ENCODE measurements at regions not wholly inside any gene's neighbourhood (a gene's known extent, or its start where the extent isn't known, plus 50 kb on each side); places are given as distances from the start of the nearest gene placed in this dataset.

DNA sequence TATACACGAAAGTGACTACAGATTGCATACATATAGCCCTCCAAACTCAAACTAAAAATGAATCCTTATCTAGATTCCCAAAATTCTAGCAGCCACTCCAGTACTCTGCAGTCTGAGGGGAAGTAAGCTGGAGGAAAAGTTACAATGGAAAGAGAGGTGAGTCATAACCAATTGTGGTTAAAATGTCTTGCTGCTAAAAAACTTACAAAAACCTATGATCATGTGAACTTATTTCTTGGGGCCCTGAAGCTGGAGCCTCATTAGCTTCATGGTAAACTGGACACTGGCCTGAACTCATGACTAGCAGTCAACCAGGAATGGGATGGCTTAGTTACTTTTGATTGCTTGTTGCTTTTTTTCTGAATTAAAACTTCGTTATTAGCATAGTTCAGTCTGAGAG lies 175.9 kb downstream of the SLC4A3 start:
- Mint-ChIP-seq H3K4me1 (no peaks in the 10 kb centered on the region), H3K9me3 (peaks cover 9 to 10% of the 10 kb centered on the region in 2 experiments; a peak in 4 of 5 replicates), H3K27ac (no peak overlapping the region), H3K36me3 (ENCODE audit: insufficient read depth in 1 of 3, low read depth in 3 of 3) (no peaks in the 10 kb centered on the region), H3K4me3 (no peak overlapping the region), H3K27me3 (ENCODE audit: low read depth) (no peaks in the 10 kb centered on the region; the same call in 1 of the 2 replicates)
- no peaks in the 10 kb centered on the region for H3K4me1 ChIP-seq (ENCODE audit: insufficient read depth, low read length)
- no peaks in the 10 kb centered on the region for H3K23me2 ChIP-seq (ENCODE audit: insufficient read length, low read depth, low read length, poor library complexity, severe bottlenecking)
- H2BK5ac ChIP-seq (ENCODE audit: insufficient read length, low read length): no peak overlapping the region
- WGBS (ENCODE audit: extremely low coverage, insufficient read length, low lambda C conversion rate): no CpG with 5 or more reads among the region's 2 CpGs
- no peaks in the 10 kb centered on the region for H3K9me3 ChIP-seq (ENCODE audit: control insufficient read depth, low read depth, low read length)
- H3K4me2 ChIP-seq (ENCODE audit: insufficient read depth, insufficient read length, low read length): no peak overlapping the region
- H4K8ac ChIP-seq (replicated peaks; ENCODE audit: insufficient read length, low read depth, low read length): no peak overlapping the region
- H3T11ph ChIP-seq (ENCODE audit: low read length): no peak overlapping the region
- H2BK20ac ChIP-seq (ENCODE audit: low read depth, low read length, poor library complexity, severe bottlenecking): no peak overlapping the region
- H3K14ac ChIP-seq (ENCODE audit: insufficient read depth, low read length): no peak overlapping the region
- TF ChIP-seq, protein P1, sequence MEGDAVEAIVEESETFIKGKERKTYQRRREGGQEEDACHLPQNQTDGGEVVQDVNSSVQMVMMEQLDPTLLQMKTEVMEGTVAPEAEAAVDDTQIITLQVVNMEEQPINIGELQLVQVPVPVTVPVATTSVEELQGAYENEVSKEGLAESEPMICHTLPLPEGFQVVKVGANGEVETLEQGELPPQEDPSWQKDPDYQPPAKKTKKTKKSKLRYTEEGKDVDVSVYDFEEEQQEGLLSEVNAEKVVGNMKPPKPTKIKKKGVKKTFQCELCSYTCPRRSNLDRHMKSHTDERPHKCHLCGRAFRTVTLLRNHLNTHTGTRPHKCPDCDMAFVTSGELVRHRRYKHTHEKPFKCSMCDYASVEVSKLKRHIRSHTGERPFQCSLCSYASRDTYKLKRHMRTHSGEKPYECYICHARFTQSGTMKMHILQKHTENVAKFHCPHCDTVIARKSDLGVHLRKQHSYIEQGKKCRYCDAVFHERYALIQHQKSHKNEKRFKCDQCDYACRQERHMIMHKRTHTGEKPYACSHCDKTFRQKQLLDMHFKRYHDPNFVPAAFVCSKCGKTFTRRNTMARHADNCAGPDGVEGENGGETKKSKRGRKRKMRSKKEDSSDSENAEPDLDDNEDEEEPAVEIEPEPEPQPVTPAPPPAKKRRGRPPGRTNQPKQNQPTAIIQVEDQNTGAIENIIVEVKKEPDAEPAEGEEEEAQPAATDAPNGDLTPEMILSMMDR (conservative IDR thresholded peaks at IDR 0.05): no peak
- H3K79me2 ChIP-seq (ENCODE audit: insufficient read depth, low read length): no peaks in the 10 kb centered on the region
- H2BK120ac ChIP-seq (ENCODE audit: low read depth, low read length, poor library complexity, severe bottlenecking): no peak overlapping the region
- H2BK12ac ChIP-seq (ENCODE audit: insufficient read length, low read depth, low read length): no peak overlapping the region
- H4K20me1 ChIP-seq (ENCODE audit: control insufficient read depth, insufficient read depth, insufficient read length): no peaks in the 10 kb centered on the region
- H3K79me1 ChIP-seq (ENCODE audit: insufficient read depth, low read depth, low read length, poor library complexity, severe bottlenecking): no peaks in the 10 kb centered on the region
- DNase-seq: no peak
- no peak overlapping the region for H2AFZ ChIP-seq (ENCODE audit: low read length)
- no peak overlapping the region for H3K56ac ChIP-seq (ENCODE audit: insufficient read length, low read depth, low read length)
- no peaks in the 10 kb centered on the region for H3K27me3 ChIP-seq (ENCODE audit: insufficient read depth, low read length)
- no peak overlapping the region for H3K18ac ChIP-seq (ENCODE audit: insufficient read length, low read depth, low read length)
- no peak overlapping the region for H3K4ac ChIP-seq (ENCODE audit: low read depth, low read length)
- H3K9ac ChIP-seq (ENCODE audit: extremely low read depth, insufficient read length, low read length): no peak overlapping the region
- H3K27ac ChIP-seq (ENCODE audit: insufficient read length, low read depth, low read length): no peak overlapping the region
- no peak overlapping the region for H4K91ac ChIP-seq (ENCODE audit: insufficient read length, low read depth, low read length)
- no peak overlapping the region for H4K5ac ChIP-seq (ENCODE audit: insufficient read length, low read depth, low read length)
- H3K23ac ChIP-seq (ENCODE audit: insufficient read length, low read depth, low read length): no peak overlapping the region
- H2AK5ac ChIP-seq (ENCODE audit: insufficient read length, low read length): no peak overlapping the region
- H2BK15ac ChIP-seq (ENCODE audit: low read depth, low read length): no peak overlapping the region
